HUES48 (cell line): ENCODE measurements at regions not wholly inside any gene's neighbourhood (a gene's known extent, or its start where the extent isn't known, plus 50 kb on each side); places are given as distances from the start of the nearest gene placed in this dataset.
A peak's percentile ranks its signal among the peaks of the same experiment; 100 is the strongest.

Experiments used
- H3K27ac ChIP-seq: one replicate; pipeline ENCODE4 v1.7.0; 2013; ENCODE audit warnings: low read depth, low read length, inconsistent platforms
- H3K27me3 ChIP-seq: 2 replicates; pipeline ENCODE4 v1.6.1; 2013; ENCODE audit warnings: mild to moderate bottlenecking, low read length; ENCODE audit not compliant: control insufficient read depth, insufficient read depth
- H3K36me3 ChIP-seq: 2 replicates; pipeline ENCODE4 v1.6.1; 2013; ENCODE audit warnings: low read length; ENCODE audit not compliant: control insufficient read depth, insufficient read depth
- H3K4me1 ChIP-seq: 2 replicates; pipeline ENCODE4 v1.6.1; 2013; ENCODE audit warnings: mild to moderate bottlenecking, low read length; ENCODE audit not compliant: control insufficient read depth, insufficient read depth
- H3K4me3 ChIP-seq: 2 replicates; pipeline ENCODE4 v1.5.1; 2013; ENCODE audit warnings: mild to moderate bottlenecking, low read depth, low read length
- H3K9ac ChIP-seq: 2 replicates; pipeline ENCODE4 v1.6.1; 2013; ENCODE audit warnings: mild to moderate bottlenecking, low read depth, low read length, moderate library complexity
- H3K9me3 ChIP-seq: 2 replicates; pipeline ENCODE4 v1.6.1; 2013; ENCODE audit warnings: low read length; ENCODE audit not compliant: control insufficient read depth, insufficient read depth

- H3K36me3 ChIP-seq, result peaks cover 13% of the 10 kb centered on the region; the same call in 1 of the 2 replicates
Observed at GRCh38 chr6:21986703-21987102, 310.1 kb downstream of the PRL start.

GRCh38 chr6:21987501-21987957, 309.3 kb downstream of the PRL start:
- Histone ChIP-seq H3K27me3 (no peaks in the 10 kb centered on the region), H3K4me1 (peaks cover 13% of the 10 kb centered on the region), H3K36me3 (peaks cover 7% of the 10 kb centered on the region; the same call in 1 of the 2 replicates), H3K27ac (peak overlapping the region; percentile 21), H3K9me3 (no peaks in the 10 kb centered on the region), H3K4me3 (no peak overlapping the region; the same call in 1 of the 2 replicates), H3K9ac (no peak overlapping the region)

More at GRCh38 chr6:21986703-21987102, 310.1 kb downstream of the PRL start:
- Histone ChIP-seq H3K4me3 (no peak overlapping the region), H3K27me3 (no peaks in the 10 kb centered on the region), H3K4me1 (peaks cover 13% of the 10 kb centered on the region), H3K9ac (no peak overlapping the region), H3K27ac (no peak overlapping the region), H3K9me3 (no peaks in the 10 kb centered on the region)

DNA sequence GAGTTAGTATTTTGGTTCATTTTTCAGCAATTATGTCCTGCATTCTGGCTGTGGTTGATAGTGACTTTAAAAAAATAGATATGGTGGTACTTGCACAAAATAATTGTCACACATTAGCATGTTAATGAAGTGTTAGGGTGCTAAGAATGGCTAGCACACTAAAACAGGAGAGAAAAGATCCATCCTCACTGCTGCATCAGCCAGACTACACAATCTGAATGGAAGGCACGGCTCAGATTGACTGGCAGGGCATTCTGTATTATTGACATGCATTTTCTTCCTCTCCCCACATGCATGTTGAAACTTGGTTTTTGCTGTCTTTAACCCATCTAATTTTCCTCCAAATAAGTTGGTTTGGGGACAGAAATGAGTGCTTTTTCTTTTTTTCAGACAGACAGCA, 306.3 kb downstream of the PRL start:
- H3K27me3 ChIP-seq, result no peaks in the 10 kb centered on the region
- H3K9ac ChIP-seq, result no peak overlapping the region
- no peak overlapping the region for H3K4me3 ChIP-seq
- no peaks in the 10 kb centered on the region for H3K9me3 ChIP-seq
- peaks cover 7% of the 10 kb centered on the region; the same call in 1 of the 2 replicates for H3K36me3 ChIP-seq
- H3K27ac ChIP-seq, result no peak overlapping the region
- peaks cover 13% of the 10 kb centered on the region for H3K4me1 ChIP-seq

DNA sequence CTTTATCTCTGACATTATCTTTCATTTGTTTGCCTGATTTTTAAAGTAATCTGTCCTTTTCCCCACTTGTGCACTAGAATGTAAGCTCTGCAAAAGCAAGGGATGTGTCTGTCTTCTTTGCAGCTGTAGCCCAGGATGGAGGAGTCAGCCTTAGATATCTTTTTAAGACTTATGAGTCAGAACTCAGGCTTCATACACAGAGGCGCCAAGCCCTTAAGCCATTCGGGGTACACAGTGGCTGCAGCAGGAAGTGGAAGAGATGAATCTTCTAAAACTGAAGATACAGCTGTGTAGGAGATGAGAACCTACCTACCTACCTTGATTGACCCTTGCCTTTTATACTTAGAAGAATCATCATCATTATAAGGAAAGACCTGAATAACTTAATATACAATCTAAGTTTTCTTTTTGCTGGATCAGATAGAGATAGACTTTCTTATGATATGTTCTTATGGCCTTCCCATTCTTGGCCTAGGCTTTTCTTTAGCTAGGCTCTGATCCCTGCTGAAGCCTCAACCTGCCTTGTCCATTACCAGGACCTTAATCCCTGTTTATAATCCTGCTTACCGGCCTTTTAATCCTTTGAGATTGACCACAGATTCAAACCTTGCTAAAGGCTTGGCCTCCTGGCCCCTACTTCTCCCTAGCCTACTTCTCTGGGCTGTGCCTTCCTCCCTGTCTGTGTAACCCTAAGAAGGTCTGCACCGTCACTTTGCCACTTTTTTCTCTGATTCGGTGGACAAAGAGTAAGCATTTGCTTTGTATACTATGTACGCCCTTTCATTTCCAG, 304.5 kb downstream of the PRL start:
- no peak overlapping the region for H3K27ac ChIP-seq
- H3K9ac ChIP-seq, result no peak overlapping the region

GRCh38 chr6:21993841-21994240, 303.0 kb downstream of the PRL start:
- H3K4me3 ChIP-seq, result no peak overlapping the region
- no peak overlapping the region for H3K9ac ChIP-seq
- peaks cover 3% of the 10 kb centered on the region; the same call in 1 of the 2 replicates for H3K36me3 ChIP-seq
- H3K27me3 ChIP-seq, result no peaks in the 10 kb centered on the region
- H3K4me1 ChIP-seq, result peaks cover 15% of the 10 kb centered on the region; the same call in 1 of the 2 replicates
- no peak overlapping the region for H3K27ac ChIP-seq
- H3K9me3 ChIP-seq, result no peaks in the 10 kb centered on the region

More for the DNA sequence above, 304.5 kb downstream of the PRL start:
- Histone ChIP-seq H3K9me3 (no peaks in the 10 kb centered on the region), H3K4me3 (no peak overlapping the region), H3K36me3 (peaks cover 7% of the 10 kb centered on the region; the same call in 1 of the 2 replicates), H3K27me3 (no peaks in the 10 kb centered on the region), H3K4me1 (peaks cover 15% of the 10 kb centered on the region)

GRCh38 chr6:21994821-21995220, 302.0 kb downstream of the PRL start:
- Histone ChIP-seq H3K9ac (no peak overlapping the region), H3K9me3 (no peaks in the 10 kb centered on the region), H3K4me3 (no peak overlapping the region), H3K36me3 (peaks cover 4% of the 10 kb centered on the region; the same call in 1 of the 2 replicates), H3K4me1 (peaks cover 16% of the 10 kb centered on the region; the same call in 1 of the 2 replicates), H3K27ac (no peak overlapping the region), H3K27me3 (no peaks in the 10 kb centered on the region)

GRCh38 chr6:21995318-21995717, 301.5 kb downstream of the PRL start:
- Histone ChIP-seq H3K36me3 (peaks cover 4% of the 10 kb centered on the region; the same call in 1 of the 2 replicates), H3K9ac (no peak overlapping the region), H3K4me1 (peaks cover 16% of the 10 kb centered on the region; the same call in 1 of the 2 replicates), H3K27me3 (no peaks in the 10 kb centered on the region), H3K4me3 (no peak overlapping the region), H3K27ac (no peak overlapping the region), H3K9me3 (no peaks in the 10 kb centered on the region)

- Histone ChIP-seq H3K9ac (no peak overlapping the region), H3K4me1 (peaks cover 16% of the 10 kb centered on the region; the same call in 1 of the 2 replicates), H3K9me3 (no peaks in the 10 kb centered on the region), H3K4me3 (no peak overlapping the region), H3K27ac (peak overlapping the region; percentile 8), H3K36me3 (peaks cover 2% of the 10 kb centered on the region; the same call in 1 of the 2 replicates), H3K27me3 (no peaks in the 10 kb centered on the region)
Observed at GRCh38 chr6:21996425-21997118, 300.3 kb downstream of the PRL start.

GRCh38 chr6:21997119-21998037, 299.5 kb downstream of the PRL start:
- H3K9me3 ChIP-seq, result no peaks in the 10 kb centered on the region
- peaks cover 2% of the 10 kb centered on the region; the same call in 1 of the 2 replicates for H3K36me3 ChIP-seq
- no peaks in the 10 kb centered on the region for H3K27me3 ChIP-seq
- no peak overlapping the region for H3K9ac ChIP-seq
- H3K4me3 ChIP-seq, result no peak overlapping the region
- H3K27ac ChIP-seq, result no peak overlapping the region
- H3K4me1 ChIP-seq, result peaks cover 16% of the 10 kb centered on the region; the same call in 1 of the 2 replicates

- no peak overlapping the region for H3K27ac ChIP-seq
- H3K36me3 ChIP-seq, result peaks cover 2% of the 10 kb centered on the region; the same call in 1 of the 2 replicates
- H3K4me3 ChIP-seq, result no peak overlapping the region
- no peak overlapping the region for H3K9ac ChIP-seq
- no peaks in the 10 kb centered on the region for H3K9me3 ChIP-seq
- no peaks in the 10 kb centered on the region for H3K27me3 ChIP-seq
- peaks cover 16% of the 10 kb centered on the region; the same call in 1 of the 2 replicates for H3K4me1 ChIP-seq
Observed at GRCh38 chr6:21998582-21998981, 298.3 kb downstream of the PRL start.
